Omental fat pad (tissue), 3 donors: ENCODE measurements at regions not wholly inside any gene's neighbourhood (a gene's known extent, or its start where the extent isn't known, plus 50 kb on each side); places are given as distances from the start of the nearest gene placed in this dataset.

Experiments
- ATAC-seq: fragments of 150-250 bp; one replicate; pipeline ENCODE4 v1.9.1; 2016; ENCODE audit warnings: mild to moderate bottlenecking, moderate library complexity; ENCODE audit not compliant: low FRiP score
- DNase-seq: peaks from one replicate; pipeline ENCODE4 v3.0.0-alpha.2; 2019; ENCODE audit warnings: low spot score
- TF ChIP-seq, protein P1 (sequence below), 3 donors: fragments of 450-650 bp; IDR thresholded peaks; one replicate each; pipeline ENCODE4 v1.5.1; 2016 to 2017; ENCODE audit warnings: antibody characterized with exemption in 3 of 3, mild to moderate bottlenecking in 3 of 3, moderate library complexity in 2 of 3

- no peak for DNase-seq
- no peak for ATAC-seq
- TF ChIP-seq, protein P1, sequence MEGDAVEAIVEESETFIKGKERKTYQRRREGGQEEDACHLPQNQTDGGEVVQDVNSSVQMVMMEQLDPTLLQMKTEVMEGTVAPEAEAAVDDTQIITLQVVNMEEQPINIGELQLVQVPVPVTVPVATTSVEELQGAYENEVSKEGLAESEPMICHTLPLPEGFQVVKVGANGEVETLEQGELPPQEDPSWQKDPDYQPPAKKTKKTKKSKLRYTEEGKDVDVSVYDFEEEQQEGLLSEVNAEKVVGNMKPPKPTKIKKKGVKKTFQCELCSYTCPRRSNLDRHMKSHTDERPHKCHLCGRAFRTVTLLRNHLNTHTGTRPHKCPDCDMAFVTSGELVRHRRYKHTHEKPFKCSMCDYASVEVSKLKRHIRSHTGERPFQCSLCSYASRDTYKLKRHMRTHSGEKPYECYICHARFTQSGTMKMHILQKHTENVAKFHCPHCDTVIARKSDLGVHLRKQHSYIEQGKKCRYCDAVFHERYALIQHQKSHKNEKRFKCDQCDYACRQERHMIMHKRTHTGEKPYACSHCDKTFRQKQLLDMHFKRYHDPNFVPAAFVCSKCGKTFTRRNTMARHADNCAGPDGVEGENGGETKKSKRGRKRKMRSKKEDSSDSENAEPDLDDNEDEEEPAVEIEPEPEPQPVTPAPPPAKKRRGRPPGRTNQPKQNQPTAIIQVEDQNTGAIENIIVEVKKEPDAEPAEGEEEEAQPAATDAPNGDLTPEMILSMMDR (IDR thresholded peaks at IDR 0.05): no peak
Measured at GRCh38 chr2:173754837-173755236, 210.3 kb downstream of the SP3 start.

DNA sequence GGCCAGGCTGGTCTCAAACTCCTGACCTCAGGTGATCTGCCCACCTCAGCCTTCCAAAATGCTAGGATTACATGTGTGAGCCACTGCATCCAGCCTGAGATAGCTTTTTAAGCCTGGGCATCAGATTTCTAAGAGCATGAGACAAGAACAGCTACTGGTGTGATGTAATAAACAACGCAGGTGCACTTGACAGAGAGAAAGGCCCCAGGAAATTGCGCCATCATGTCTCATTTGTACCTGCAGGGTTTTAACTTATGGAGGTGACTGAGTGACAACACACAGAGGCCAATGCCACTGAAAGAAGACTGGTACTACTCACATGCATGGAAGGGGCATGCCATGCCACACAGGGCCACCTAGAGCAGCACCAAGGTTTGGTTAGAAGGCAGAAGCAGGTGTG is 209.4 kb downstream of the SP3 start:
- no peak for ATAC-seq
- DNase-seq: no peak
- TF ChIP-seq, protein P1 (IDR thresholded peaks at IDR 0.05): no peak

DNA sequence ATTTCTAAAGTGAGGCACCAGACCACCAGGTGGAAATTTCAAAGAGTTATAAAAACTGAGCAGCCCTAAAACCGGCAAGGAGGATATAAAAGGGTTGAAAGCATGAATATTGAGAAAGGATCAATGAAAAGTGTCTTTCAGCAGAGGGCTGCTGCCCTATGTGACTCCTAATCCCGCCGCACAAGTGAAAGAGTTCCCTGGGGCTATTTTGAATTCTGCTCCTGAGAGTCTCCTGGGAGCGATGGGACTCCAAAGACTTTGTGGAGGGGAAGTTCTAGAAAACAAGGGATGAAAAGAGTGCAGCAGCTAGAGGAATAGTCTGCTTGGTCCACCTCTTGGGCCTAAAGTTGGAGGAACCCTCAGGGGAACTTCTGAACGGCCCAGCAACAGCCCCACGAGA is 205.2 kb downstream of the SP3 start:
- TF ChIP-seq, protein P1 (IDR thresholded peaks at IDR 0.05): no peak
- no peak for DNase-seq
- ATAC-seq: no peak

GRCh38 chr2:173760553-173760952 is 204.6 kb downstream of the SP3 start:
- TF ChIP-seq, protein P1 (IDR thresholded peaks at IDR 0.05): no peak
- DNase-seq (no peak), ATAC-seq (no peak)

- TF ChIP-seq, protein P1 (IDR thresholded peaks at IDR 0.05): no peak
- DNase-seq (no peak), ATAC-seq (no peak)
Measured at GRCh38 chr2:173761603-173762119, 203.5 kb downstream of the SP3 start.

DNA sequence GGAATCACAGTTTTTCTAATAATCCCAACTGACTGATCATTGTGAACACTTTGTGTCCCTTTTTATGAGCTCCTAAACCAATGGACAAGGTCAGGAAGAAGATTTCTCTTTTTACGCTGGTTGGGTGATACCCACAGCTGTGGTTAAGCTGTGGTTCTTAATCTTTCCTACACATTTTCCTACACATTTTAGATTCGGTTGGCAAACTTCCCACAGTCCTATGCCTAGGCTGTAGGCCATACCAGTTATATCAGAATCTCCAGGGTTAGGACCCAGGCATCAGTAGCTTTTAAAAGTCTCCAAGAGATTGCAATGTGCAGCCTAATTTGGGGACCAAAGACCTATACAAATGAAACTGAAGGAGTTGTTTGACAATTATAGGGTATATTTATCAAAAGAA is 203.0 kb downstream of the SP3 start:
- ATAC-seq: no peak
- DNase-seq: no peak
- TF ChIP-seq, protein P1 (IDR thresholded peaks at IDR 0.05): no peak

- TF ChIP-seq, protein P1 (IDR thresholded peaks at IDR 0.05): no peak
- ATAC-seq: no peak
- DNase-seq: no peak
Measured at GRCh38 chr2:173762864-173763263, 202.3 kb downstream of the SP3 start.
